H1 (cell line): ENCODE measurements at regions not wholly inside any gene's neighbourhood (a gene's known extent, or its start where the extent isn't known, plus 50 kb on each side); places are given as distances from the start of the nearest gene placed in this dataset.

Source experiments
- CEBPB ChIP-seq: IDR thresholded peaks from 2 replicates; pipeline ENCODE4 v1.6.1; 2012; ENCODE audit warnings: low read depth, low read length
- CHD2 ChIP-seq: IDR thresholded peaks from 2 replicates; pipeline ENCODE4 v1.6.1; 2012; ENCODE audit warnings: low read length, improper control_type of control experiment
- CHD7 ChIP-seq: fragments of 300-600 bp; sonication (generic); IDR thresholded peaks from 2 replicates; pipeline ENCODE4 v1.7.1; 2012; ENCODE audit warnings: low read length, moderate library complexity, mild to moderate bottlenecking, inconsistent platforms; ENCODE audit not compliant: insufficient replicate concordance
- CTBP2 ChIP-seq: IDR thresholded peaks from 2 replicates; pipeline ENCODE4 v1.7.0; 2011; ENCODE audit warnings: borderline replicate concordance, mild to moderate bottlenecking, moderate library complexity, mixed read lengths, low read length; ENCODE audit not compliant: insufficient read depth, insufficient read length
- EP300 ChIP-seq, 2 experiments: IDR thresholded peaks; 1 replicate in 1 of 2; 2 replicates in 1 of 2; pipeline ENCODE4 v1.6.1; 2011 to 2012; ENCODE audit warnings: low read depth in 2 of 2, low read length in 2 of 2, mild to moderate bottlenecking in 2 of 2, borderline replicate concordance in 1 of 2, inconsistent platforms in 1 of 2, moderate library complexity in 1 of 2
- EZH2 ChIP-seq: fragments of 200-600 bp; sonication (generic); IDR thresholded peaks from 2 replicates; pipeline ENCODE4 v1.7.1; 2012; ENCODE audit warnings: low read depth, mild to moderate bottlenecking, moderate library complexity, low read length, inconsistent platforms; ENCODE audit not compliant: severe bottlenecking
- HDAC2 ChIP-seq, 2 experiments: fragments of 300-600 bp in 1 of 2; sonication (generic) in 1 of 2; IDR thresholded peaks; 2 replicates each; pipeline ENCODE4 v1.6.1; 2011 to 2012; ENCODE audit warnings: low read depth in 2 of 2, low read length in 2 of 2, mild to moderate bottlenecking in 2 of 2, moderate library complexity in 2 of 2, borderline replicate concordance in 1 of 2, inconsistent platforms in 1 of 2
- RAD21 ChIP-seq, 2 experiments: IDR thresholded peaks in 1 of 2; conservative IDR thresholded peaks in 1 of 2; 2 replicates each; pipeline ENCODE4 v1.6.1; 2011; ENCODE audit warnings: low read depth in 2 of 2, low read length in 2 of 2, improper control_type of control experiment in 1 of 2, inconsistent platforms in 1 of 2, mild to moderate bottlenecking in 1 of 2, moderate library complexity in 1 of 2
- TEAD4 ChIP-seq: IDR thresholded peaks from 2 replicates; pipeline ENCODE4 v1.6.1; 2012; ENCODE audit warnings: low read depth, low read length, inconsistent platforms, mixed read lengths

- TF ChIP-seq CHD7 = no peak
- no peak for TF ChIP-seq HDAC2 (IDR thresholded peaks at IDR 0.05; ENCODE audit: borderline replicate concordance in 1 of 2, low read depth in 2 of 2, low read length in 2 of 2)
- no peak for TF ChIP-seq EP300 (IDR thresholded peaks at IDR 0.05; ENCODE audit: borderline replicate concordance in 1 of 2, low read depth in 2 of 2, low read length in 2 of 2)
- TF ChIP-seq CTBP2 = no peak
- no peak for TF ChIP-seq CEBPB
- no peak for TF ChIP-seq EZH2
- no peak for TF ChIP-seq TEAD4
- no peak for TF ChIP-seq RAD21 (IDR thresholded peaks at IDR 0.05 in 1 of 2, conservative IDR thresholded peaks at IDR 0.05 in 1 of 2; ENCODE audit: low read depth in 2 of 2, low read length in 2 of 2)
- TF ChIP-seq CHD2 = no peak
Measured at GRCh38 chr2:180778291-180778690, 202.1 kb upstream of the UBE2E3 start (continued).
